ENCODE measurements at regions not wholly inside any gene's neighbourhood (a gene's known extent, or its start where the extent isn't known, plus 50 kb on each side); places are given as distances from the start of the nearest gene placed in this dataset.

GRCh38 chr3:150133293-150133692, 162.6 kb upstream of the PFN2 start:
- no peak for ATAC-seq
- 0 out of 2 replicates have a peak, but pooled peaks cover 6% of the 10 kb centered on the region for H3K9me3 Mint-ChIP-seq
- TF ChIP-seq, protein P1, sequence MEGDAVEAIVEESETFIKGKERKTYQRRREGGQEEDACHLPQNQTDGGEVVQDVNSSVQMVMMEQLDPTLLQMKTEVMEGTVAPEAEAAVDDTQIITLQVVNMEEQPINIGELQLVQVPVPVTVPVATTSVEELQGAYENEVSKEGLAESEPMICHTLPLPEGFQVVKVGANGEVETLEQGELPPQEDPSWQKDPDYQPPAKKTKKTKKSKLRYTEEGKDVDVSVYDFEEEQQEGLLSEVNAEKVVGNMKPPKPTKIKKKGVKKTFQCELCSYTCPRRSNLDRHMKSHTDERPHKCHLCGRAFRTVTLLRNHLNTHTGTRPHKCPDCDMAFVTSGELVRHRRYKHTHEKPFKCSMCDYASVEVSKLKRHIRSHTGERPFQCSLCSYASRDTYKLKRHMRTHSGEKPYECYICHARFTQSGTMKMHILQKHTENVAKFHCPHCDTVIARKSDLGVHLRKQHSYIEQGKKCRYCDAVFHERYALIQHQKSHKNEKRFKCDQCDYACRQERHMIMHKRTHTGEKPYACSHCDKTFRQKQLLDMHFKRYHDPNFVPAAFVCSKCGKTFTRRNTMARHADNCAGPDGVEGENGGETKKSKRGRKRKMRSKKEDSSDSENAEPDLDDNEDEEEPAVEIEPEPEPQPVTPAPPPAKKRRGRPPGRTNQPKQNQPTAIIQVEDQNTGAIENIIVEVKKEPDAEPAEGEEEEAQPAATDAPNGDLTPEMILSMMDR (IDR thresholded peaks at IDR 0.05) = no peak
- TF ChIP-seq ZNF532 (CRISPR knock-in tag; IDR thresholded peaks at IDR 0.05; ENCODE audit: borderline replicate concordance) (no peak), ESRRA (CRISPR knock-in tag; IDR thresholded peaks at IDR 0.05; ENCODE audit: borderline replicate concordance) (no peak), ZMAT4 (CRISPR knock-in tag; IDR thresholded peaks at IDR 0.05) (no peak), SMAD3 (CRISPR knock-in tag; IDR thresholded peaks at IDR 0.05; ENCODE audit: borderline replicate concordance) (no peak), EMX1 (CRISPR knock-in tag; IDR thresholded peaks at IDR 0.05) (no peak), OVOL2 (CRISPR knock-in tag; IDR thresholded peaks at IDR 0.05; ENCODE audit: borderline replicate concordance) (no peak)
- TF ChIP-seq, protein P2, sequence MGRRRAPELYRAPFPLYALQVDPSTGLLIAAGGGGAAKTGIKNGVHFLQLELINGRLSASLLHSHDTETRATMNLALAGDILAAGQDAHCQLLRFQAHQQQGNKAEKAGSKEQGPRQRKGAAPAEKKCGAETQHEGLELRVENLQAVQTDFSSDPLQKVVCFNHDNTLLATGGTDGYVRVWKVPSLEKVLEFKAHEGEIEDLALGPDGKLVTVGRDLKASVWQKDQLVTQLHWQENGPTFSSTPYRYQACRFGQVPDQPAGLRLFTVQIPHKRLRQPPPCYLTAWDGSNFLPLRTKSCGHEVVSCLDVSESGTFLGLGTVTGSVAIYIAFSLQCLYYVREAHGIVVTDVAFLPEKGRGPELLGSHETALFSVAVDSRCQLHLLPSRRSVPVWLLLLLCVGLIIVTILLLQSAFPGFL (CRISPR knock-in tag; IDR thresholded peaks at IDR 0.05; ENCODE audit: borderline replicate concordance) = no peak
- TF ChIP-seq, protein P3, sequence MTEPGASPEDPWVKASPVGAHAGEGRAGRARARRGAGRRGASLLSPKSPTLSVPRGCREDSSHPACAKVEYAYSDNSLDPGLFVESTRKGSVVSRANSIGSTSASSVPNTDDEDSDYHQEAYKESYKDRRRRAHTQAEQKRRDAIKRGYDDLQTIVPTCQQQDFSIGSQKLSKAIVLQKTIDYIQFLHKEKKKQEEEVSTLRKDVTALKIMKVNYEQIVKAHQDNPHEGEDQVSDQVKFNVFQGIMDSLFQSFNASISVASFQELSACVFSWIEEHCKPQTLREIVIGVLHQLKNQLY (CRISPR knock-in tag; IDR thresholded peaks at IDR 0.05) = no peak
- CTCF ChIA-PET = no interaction called here
- H3K4me3 Mint-ChIP-seq = no peak overlapping the region
- peaks cover 10% of the 10 kb centered on the region for H3K27me3 Mint-ChIP-seq (ENCODE audit: low read depth)
- no peak for DNase-seq (ENCODE audit: low spot score)
- H3K4me1 Mint-ChIP-seq = peaks cover 39% of the 10 kb centered on the region
- POLR2A ChIA-PET = no interaction called here
- H3K27ac Mint-ChIP-seq = no peak overlapping the region
- H3K36me3 Mint-ChIP-seq = no peaks in the 10 kb centered on the region

DNA sequence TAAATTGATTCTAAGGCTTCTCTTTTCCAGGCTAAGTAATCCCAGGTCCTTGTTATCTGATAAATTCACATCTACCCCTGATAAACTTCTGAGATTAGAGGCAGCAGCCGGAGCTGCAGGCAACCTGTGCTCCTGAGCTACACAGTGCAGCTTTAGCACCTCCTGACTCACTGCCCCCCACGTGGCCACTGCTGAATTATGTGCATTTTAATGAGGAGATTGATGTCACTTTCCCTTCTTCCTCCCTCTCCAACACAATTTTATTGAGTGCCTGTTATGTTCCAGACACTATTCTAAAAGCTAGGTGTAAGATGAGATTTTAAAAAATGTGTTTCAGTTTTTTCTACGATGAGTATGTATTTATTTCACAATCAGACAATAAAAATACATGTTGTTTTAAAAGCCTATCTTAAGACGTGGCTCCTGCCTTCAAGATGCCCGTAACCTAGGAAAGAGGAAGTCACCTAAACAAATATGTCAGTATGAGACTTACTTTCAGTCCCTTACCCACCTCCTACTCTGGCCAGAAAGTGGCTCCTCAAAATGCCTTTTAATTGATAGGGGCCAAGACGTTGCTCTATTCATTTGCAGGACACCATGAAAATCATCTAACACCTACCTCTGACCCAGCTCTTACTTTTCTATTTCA, 161.5 kb upstream of the PFN2 start:
- Mint-ChIP-seq H3K27me3 (ENCODE audit: low read depth) (peaks cover 10% of the 10 kb centered on the region), H3K36me3 (no peaks in the 10 kb centered on the region), H3K4me3 (no peak overlapping the region), H3K9me3 (peaks cover 8% of the 10 kb centered on the region; the same call in 1 of the 2 replicates), H3K27ac (no peak overlapping the region), H3K4me1 (peaks cover 42% of the 10 kb centered on the region)
- ChIA-PET POLR2A (no interaction called here), CTCF (no interaction called here)
- no peak for ATAC-seq
- DNase-seq (ENCODE audit: low spot score) = no peak
- TF ChIP-seq NR1H2 (CRISPR knock-in tag; IDR thresholded peaks at IDR 0.05) (no peak), NFE2L1 (CRISPR knock-in tag; IDR thresholded peaks at IDR 0.05) (no peak), ATF1 (CRISPR knock-in tag; IDR thresholded peaks at IDR 0.05) (no peak), FOXK1 (CRISPR knock-in tag; IDR thresholded peaks at IDR 0.05) (no peak), NFATC4 (CRISPR knock-in tag; IDR thresholded peaks at IDR 0.05) (no peak), ZNF232 (CRISPR knock-in tag; IDR thresholded peaks at IDR 0.05) (no peak), MYBL2 (CRISPR knock-in tag; IDR thresholded peaks at IDR 0.05) (no peak), ZNF138 (CRISPR knock-in tag; conservative IDR thresholded peaks at IDR 0.05) (no peak), CREM (CRISPR knock-in tag; IDR thresholded peaks at IDR 0.05) (no peak)
- TF ChIP-seq, protein P2 (CRISPR knock-in tag; IDR thresholded peaks at IDR 0.05; ENCODE audit: borderline replicate concordance) = no peak
- TF ChIP-seq, protein P4, sequence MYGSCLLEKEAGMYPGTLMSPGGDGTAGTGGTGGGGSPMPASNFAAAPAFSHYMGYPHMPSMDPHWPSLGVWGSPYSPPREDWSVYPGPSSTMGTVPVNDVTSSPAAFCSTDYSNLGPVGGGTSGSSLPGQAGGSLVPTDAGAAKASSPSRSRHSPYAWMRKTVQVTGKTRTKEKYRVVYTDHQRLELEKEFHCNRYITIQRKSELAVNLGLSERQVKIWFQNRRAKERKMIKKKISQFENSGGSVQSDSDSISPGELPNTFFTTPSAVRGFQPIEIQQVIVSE (CRISPR knock-in tag; IDR thresholded peaks at IDR 0.05; ENCODE audit: borderline replicate concordance) = no peak
- TF ChIP-seq, protein P5, sequence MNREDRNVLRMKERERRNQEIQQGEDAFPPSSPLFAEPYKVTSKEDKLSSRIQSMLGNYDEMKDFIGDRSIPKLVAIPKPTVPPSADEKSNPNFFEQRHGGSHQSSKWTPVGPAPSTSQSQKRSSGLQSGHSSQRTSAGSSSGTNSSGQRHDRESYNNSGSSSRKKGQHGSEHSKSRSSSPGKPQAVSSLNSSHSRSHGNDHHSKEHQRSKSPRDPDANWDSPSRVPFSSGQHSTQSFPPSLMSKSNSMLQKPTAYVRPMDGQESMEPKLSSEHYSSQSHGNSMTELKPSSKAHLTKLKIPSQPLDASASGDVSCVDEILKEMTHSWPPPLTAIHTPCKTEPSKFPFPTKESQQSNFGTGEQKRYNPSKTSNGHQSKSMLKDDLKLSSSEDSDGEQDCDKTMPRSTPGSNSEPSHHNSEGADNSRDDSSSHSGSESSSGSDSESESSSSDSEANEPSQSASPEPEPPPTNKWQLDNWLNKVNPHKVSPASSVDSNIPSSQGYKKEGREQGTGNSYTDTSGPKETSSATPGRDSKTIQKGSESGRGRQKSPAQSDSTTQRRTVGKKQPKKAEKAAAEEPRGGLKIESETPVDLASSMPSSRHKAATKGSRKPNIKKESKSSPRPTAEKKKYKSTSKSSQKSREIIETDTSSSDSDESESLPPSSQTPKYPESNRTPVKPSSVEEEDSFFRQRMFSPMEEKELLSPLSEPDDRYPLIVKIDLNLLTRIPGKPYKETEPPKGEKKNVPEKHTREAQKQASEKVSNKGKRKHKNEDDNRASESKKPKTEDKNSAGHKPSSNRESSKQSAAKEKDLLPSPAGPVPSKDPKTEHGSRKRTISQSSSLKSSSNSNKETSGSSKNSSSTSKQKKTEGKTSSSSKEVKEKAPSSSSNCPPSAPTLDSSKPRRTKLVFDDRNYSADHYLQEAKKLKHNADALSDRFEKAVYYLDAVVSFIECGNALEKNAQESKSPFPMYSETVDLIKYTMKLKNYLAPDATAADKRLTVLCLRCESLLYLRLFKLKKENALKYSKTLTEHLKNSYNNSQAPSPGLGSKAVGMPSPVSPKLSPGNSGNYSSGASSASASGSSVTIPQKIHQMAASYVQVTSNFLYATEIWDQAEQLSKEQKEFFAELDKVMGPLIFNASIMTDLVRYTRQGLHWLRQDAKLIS (CRISPR knock-in tag; IDR thresholded peaks at IDR 0.05; ENCODE audit: borderline replicate concordance) = no peak
